K562 (cell line): ENCODE measurements at regions not wholly inside any gene's neighbourhood (a gene's known extent, or its start where the extent isn't known, plus 50 kb on each side); places are given as distances from the start of the nearest gene placed in this dataset.

ENCODE experiments used
- HDAC6 ChIP-seq: IDR thresholded peaks from 2 replicates; pipeline ENCODE4 v1.6.1; 2012; ENCODE audit warnings: low read depth, mild to moderate bottlenecking, control low read depth, inconsistent platforms, low read length, moderate library complexity
- MYC ChIP-seq, 2 experiments: fragments of 250-450 bp in 1 of 2; sonication (Bioruptor Pico) in 1 of 2; IDR thresholded peaks; 2 replicates each; pipeline versions ENCODE4 v1.5.1 to v1.6.1; 2012 to 2021; ENCODE audit warnings: low read depth in 2 of 2, borderline replicate concordance in 1 of 2, improper control_type of control experiment in 1 of 2, low read length in 1 of 2, mild to moderate bottlenecking in 1 of 2, moderate library complexity in 1 of 2
- RAD51 ChIP-seq: fragments of 450-650 bp; IDR thresholded peaks from 2 replicates; pipeline ENCODE4 v1.7.1; 2016; ENCODE audit warnings: low read depth, mild to moderate bottlenecking, borderline replicate concordance
- SMAD3 ChIP-seq: fragments of 450-650 bp; formaldehyde crosslinking; conservative IDR thresholded peaks from 2 replicates; pipeline ENCODE4 v1.4.0; 2020; ENCODE audit warnings: mild to moderate bottlenecking
- SREBF2 ChIP-seq: sonication (generic); formaldehyde crosslinking; IDR thresholded peaks from 2 replicates; pipeline ENCODE4 v1.4.0; 2020; ENCODE audit warnings: mild to moderate bottlenecking, missing genetic modification reagents

DNA sequence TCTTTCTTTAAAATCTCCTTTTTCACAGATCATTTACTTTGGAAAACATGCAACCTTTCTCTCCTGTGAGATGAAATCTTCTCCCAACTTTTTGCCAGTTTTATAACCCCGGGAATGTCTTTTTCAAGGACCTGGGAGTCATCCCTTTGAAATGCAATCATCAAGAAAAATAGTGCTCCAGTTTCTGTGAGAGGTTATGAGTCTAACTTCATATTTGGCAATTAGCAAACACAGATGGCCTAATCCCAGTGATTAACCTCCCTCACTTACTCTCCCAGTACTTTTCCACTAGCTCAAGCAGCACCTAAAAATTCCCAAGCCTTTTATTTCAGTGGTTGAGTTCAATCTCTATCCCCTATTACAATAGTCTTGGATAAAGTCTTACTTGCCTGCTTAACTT lies 185.8 kb upstream of the TMEM106B start:
- TF ChIP-seq SMAD3 (CRISPR knock-in tag) (no peak), MYC (IDR thresholded peaks at IDR 0.05; ENCODE audit: low read depth, low read length) (no peak), MYC (CRISPR knock-in tag; IDR thresholded peaks at IDR 0.05; ENCODE audit: borderline replicate concordance, low read depth) (no peak), HDAC6 (no peak), SREBF2 (no peak), RAD51 (no peak)
